ENCODE measurements at regions not wholly inside any gene's neighbourhood (a gene's known extent, or its start where the extent isn't known, plus 50 kb on each side); places are given as distances from the start of the nearest gene placed in this dataset.
"Not testable (repeated sequence)": the region's sequence is repeated elsewhere in the genome, so short reads cannot be mapped to it uniquely, and the experiment has no call there.

GRCh38 chr3:14252321-14253021 is 73.9 kb downstream of the LSM3 start:
- DNase-seq: peak; percentile 25

GRCh38 chr3:14253022-14253706 is 74.5 kb downstream of the LSM3 start:
- peak; percentile 82 for DNase-seq

GRCh38 chr3:14253707-14254382 is 75.2 kb downstream of the LSM3 start:
- no peak for DNase-seq

GRCh38 chr3:14254812-14255702 is 76.4 kb downstream of the LSM3 start:
- DNase-seq: no peak

- DNase-seq: no peak
Observed at GRCh38 chr3:14256046-14256445, 77.4 kb downstream of the LSM3 start.

- DNase-seq: no peak
Observed at GRCh38 chr3:14256561-14257342, 78.1 kb downstream of the LSM3 start.

- no peak for DNase-seq
Observed at GRCh38 chr3:14258906-14259904, 80.6 kb downstream of the LSM3 start.

GRCh38 chr3:14260463-14260862 is 81.8 kb downstream of the LSM3 start:
- DNase-seq: no peak

GRCh38 chr3:14261229-14261628 is 82.6 kb downstream of the LSM3 start:
- DNase-seq: peak; percentile 51

GRCh38 chr3:14262212-14262611 is 83.6 kb downstream of the LSM3 start:
- peak; percentile 31 for DNase-seq

- no peak for DNase-seq
Observed at GRCh38 chr3:14262867-14263266, 84.2 kb downstream of the LSM3 start.

- no peak for DNase-seq
Observed at GRCh38 chr3:14263317-14264005, 84.8 kb downstream of the LSM3 start.

- DNase-seq: no peak
Observed at GRCh38 chr3:14265246-14265962, 86.8 kb downstream of the LSM3 start.

- DNase-seq: peak; percentile 16
Observed at GRCh38 chr3:14266361-14266760, 87.7 kb downstream of the LSM3 start.

- no peak for DNase-seq
Observed at GRCh38 chr3:14267976-14268375, 89.4 kb downstream of the LSM3 start.

- DNase-seq: no peak
Observed at GRCh38 chr3:14268897-14269296, 90.3 kb downstream of the LSM3 start.

- DNase-seq: not testable (repeated sequence)
Observed at GRCh38 chr3:14272041-14272958, 93.7 kb downstream of the LSM3 start.

GRCh38 chr3:14272959-14273560 is 94.4 kb downstream of the LSM3 start:
- not testable (repeated sequence) for DNase-seq
